ENCODE measurements at regions not wholly inside any gene's neighbourhood (a gene's known extent, or its start where the extent isn't known, plus 50 kb on each side); places are given as distances from the start of the nearest gene placed in this dataset.

- POLR2A ChIA-PET, result no interaction called here
- CTCF ChIA-PET, result interaction anchor here (0.6 kb wide), 1 partner anchor 656 kb away, joined by 6 read pairs; no protein-coding TSS in a partner anchor
- Histone ChIP-seq H3K36me3 (ENCODE audit: control insufficient read depth, insufficient read depth, low read length) (no peaks in the 10 kb centered on the region), H3K4me3 (ENCODE audit: low read depth, low read length) (no peak overlapping the region), H3K27me3 (ENCODE audit: control insufficient read depth, insufficient read depth, low read length) (no peaks in the 10 kb centered on the region)
- DNase-seq (ENCODE audit: low read depth), result no peak
- no peak for TF ChIP-seq CTCF (IDR thresholded peaks at IDR 0.05; ENCODE audit: insufficient read depth, low read depth, low read length)
Observed at GRCh38 chr14:40855343-40855742, 751.3 kb upstream of the LRFN5 start.

GRCh38 chr14:40850191-40850590 lies 756.5 kb upstream of the LRFN5 start:
- CTCF ChIA-PET, result no interaction called here
- TF ChIP-seq CTCF (IDR thresholded peaks at IDR 0.05; ENCODE audit: insufficient read depth, low read depth, low read length), result no peak
- no peaks in the 10 kb centered on the region for H3K36me3 ChIP-seq (ENCODE audit: control insufficient read depth, insufficient read depth, low read length)
- no peak overlapping the region for H3K4me3 ChIP-seq (ENCODE audit: low read depth, low read length)
- POLR2A ChIA-PET, result no interaction called here
- no peak for DNase-seq (ENCODE audit: low read depth)
- H3K27me3 ChIP-seq (ENCODE audit: control insufficient read depth, insufficient read depth, low read length), result no peaks in the 10 kb centered on the region

GRCh38 chr14:40847480-40847879 lies 759.2 kb upstream of the LRFN5 start:
- DNase-seq (ENCODE audit: low read depth), result no peak
- CTCF ChIA-PET, result no interaction called here
- H3K4me3 ChIP-seq (ENCODE audit: low read depth, low read length), result no peak overlapping the region
- no peaks in the 10 kb centered on the region for H3K36me3 ChIP-seq (ENCODE audit: control insufficient read depth, insufficient read depth, low read length)
- POLR2A ChIA-PET, result no interaction called here
- H3K27me3 ChIP-seq (ENCODE audit: control insufficient read depth, insufficient read depth, low read length), result no peaks in the 10 kb centered on the region
- TF ChIP-seq CTCF (IDR thresholded peaks at IDR 0.05; ENCODE audit: insufficient read depth, low read depth, low read length), result no peak

GRCh38 chr14:40842816-40843215 lies 763.9 kb upstream of the LRFN5 start:
- POLR2A ChIA-PET, result no interaction called here
- H3K27me3 ChIP-seq (ENCODE audit: control insufficient read depth, insufficient read depth, low read length), result no peaks in the 10 kb centered on the region
- TF ChIP-seq CTCF (IDR thresholded peaks at IDR 0.05; ENCODE audit: insufficient read depth, low read depth, low read length), result no peak

GRCh38 chr14:40841886-40842285 lies 764.8 kb upstream of the LRFN5 start:
- ChIA-PET CTCF (interaction anchor here (0.6 kb wide), 1 partner anchor 24 kb away, joined by 3 read pairs; no protein-coding TSS in a partner anchor), POLR2A (no interaction called here)
- TF ChIP-seq CTCF (IDR thresholded peaks at IDR 0.05; ENCODE audit: insufficient read depth, low read depth, low read length), result no peak
- Histone ChIP-seq H3K4me3 (ENCODE audit: low read depth, low read length) (no peak overlapping the region), H3K36me3 (ENCODE audit: control insufficient read depth, insufficient read depth, low read length) (no peaks in the 10 kb centered on the region), H3K27me3 (ENCODE audit: control insufficient read depth, insufficient read depth, low read length) (no peaks in the 10 kb centered on the region)
- DNase-seq (ENCODE audit: low read depth), result no peak

More at GRCh38 chr14:40842816-40843215, 763.9 kb upstream of the LRFN5 start:
- CTCF ChIA-PET, result no interaction called here
- H3K4me3 ChIP-seq (ENCODE audit: low read depth, low read length), result no peak overlapping the region
- no peak for DNase-seq (ENCODE audit: low read depth)
- H3K36me3 ChIP-seq (ENCODE audit: control insufficient read depth, insufficient read depth, low read length), result no peaks in the 10 kb centered on the region
